Gastroesophageal sphincter (tissue), 3 donors: ENCODE measurements at regions not wholly inside any gene's neighbourhood (a gene's known extent, or its start where the extent isn't known, plus 50 kb on each side); places are given as distances from the start of the nearest gene placed in this dataset.

ENCODE experiments used
- EP300 ChIP-seq: sonication (generic); formaldehyde crosslinking; IDR thresholded peaks from one replicate; pipeline ENCODE4 v1.6.1; 2017; ENCODE audit warnings: antibody characterized with exemption, mild to moderate bottlenecking
- POLR2A ChIP-seq, 2 donors: fragments of 450-650 bp; IDR thresholded peaks; one replicate each; pipeline ENCODE4 v1.6.1; 2017; ENCODE audit warnings: antibody characterized with exemption in 2 of 2, mild to moderate bottlenecking in 2 of 2, moderate library complexity in 1 of 2
- TF ChIP-seq, protein P1 (sequence below), 4 experiments: fragments of 200-600 bp in 2 of 4; fragments of 450-650 bp in 2 of 4; sonication (generic) in 1 of 4; IDR thresholded peaks; one replicate each; pipeline ENCODE4 v1.5.1; 2017 to 2019; ENCODE audit warnings: antibody characterized with exemption in 4 of 4, mild to moderate bottlenecking in 2 of 4, moderate library complexity in 2 of 4

DNA sequence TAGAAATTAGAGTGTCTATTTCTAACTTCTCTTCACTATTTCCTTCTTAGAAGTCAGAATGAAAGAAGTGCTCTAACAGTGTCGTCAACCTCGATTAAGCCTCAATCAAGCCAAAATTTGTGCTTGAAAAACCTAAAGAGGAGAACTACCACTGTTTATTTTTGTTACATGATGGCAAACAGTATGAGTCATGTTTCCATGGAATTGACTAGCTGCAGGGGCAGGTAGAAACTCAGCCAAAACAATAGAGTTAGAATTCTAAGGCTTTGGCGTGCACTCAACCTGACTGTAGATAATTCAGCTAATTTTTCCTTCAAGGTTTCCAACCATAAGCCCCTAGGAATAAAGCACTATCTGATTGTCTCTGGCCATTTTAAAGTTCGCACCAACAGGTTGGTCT is 415.9 kb downstream of the ETS1 start:
- TF ChIP-seq POLR2A (IDR thresholded peaks at IDR 0.05) (no peak), EP300 (no peak)
- TF ChIP-seq, protein P1, sequence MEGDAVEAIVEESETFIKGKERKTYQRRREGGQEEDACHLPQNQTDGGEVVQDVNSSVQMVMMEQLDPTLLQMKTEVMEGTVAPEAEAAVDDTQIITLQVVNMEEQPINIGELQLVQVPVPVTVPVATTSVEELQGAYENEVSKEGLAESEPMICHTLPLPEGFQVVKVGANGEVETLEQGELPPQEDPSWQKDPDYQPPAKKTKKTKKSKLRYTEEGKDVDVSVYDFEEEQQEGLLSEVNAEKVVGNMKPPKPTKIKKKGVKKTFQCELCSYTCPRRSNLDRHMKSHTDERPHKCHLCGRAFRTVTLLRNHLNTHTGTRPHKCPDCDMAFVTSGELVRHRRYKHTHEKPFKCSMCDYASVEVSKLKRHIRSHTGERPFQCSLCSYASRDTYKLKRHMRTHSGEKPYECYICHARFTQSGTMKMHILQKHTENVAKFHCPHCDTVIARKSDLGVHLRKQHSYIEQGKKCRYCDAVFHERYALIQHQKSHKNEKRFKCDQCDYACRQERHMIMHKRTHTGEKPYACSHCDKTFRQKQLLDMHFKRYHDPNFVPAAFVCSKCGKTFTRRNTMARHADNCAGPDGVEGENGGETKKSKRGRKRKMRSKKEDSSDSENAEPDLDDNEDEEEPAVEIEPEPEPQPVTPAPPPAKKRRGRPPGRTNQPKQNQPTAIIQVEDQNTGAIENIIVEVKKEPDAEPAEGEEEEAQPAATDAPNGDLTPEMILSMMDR (IDR thresholded peaks at IDR 0.05) = no peak
